Endothelial cell (in vitro differentiated cells): ENCODE measurements at regions not wholly inside any gene's neighbourhood (a gene's known extent, or its start where the extent isn't known, plus 50 kb on each side); places are given as distances from the start of the nearest gene placed in this dataset.

Experiments
- DNase-seq: peaks from one replicate; pipeline ENCODE4 v3.0.0; 2021; ENCODE audit warnings: low spot score
- H3K27ac Mint-ChIP-seq: one replicate; pipeline ENCODE4 v1.8.0; 2021; ENCODE audit warnings: mixed read lengths, inconsistent platforms; ENCODE audit not compliant: unreplicated experiment
- H3K27me3 Mint-ChIP-seq: one replicate; pipeline ENCODE4 v1.8.0; 2021; ENCODE audit warnings: mild to moderate bottlenecking, moderate library complexity, mixed read lengths, inconsistent platforms; ENCODE audit not compliant: unreplicated experiment
- H3K36me3 Mint-ChIP-seq: one replicate; pipeline ENCODE4 v1.8.0; 2021; ENCODE audit warnings: mild to moderate bottlenecking, low read depth, mixed read lengths, inconsistent platforms; ENCODE audit not compliant: unreplicated experiment
- H3K4me1 Mint-ChIP-seq: one replicate; pipeline ENCODE4 v1.8.0; 2021; ENCODE audit warnings: mild to moderate bottlenecking, mixed read lengths, inconsistent platforms; ENCODE audit not compliant: unreplicated experiment
- H3K4me3 Mint-ChIP-seq: one replicate; pipeline ENCODE4 v1.8.0; 2021; ENCODE audit warnings: mild to moderate bottlenecking, mixed read lengths, inconsistent platforms; ENCODE audit not compliant: unreplicated experiment
- H3K9me3 Mint-ChIP-seq: one replicate; pipeline ENCODE4 v1.8.0; 2021; ENCODE audit warnings: mixed read lengths, inconsistent platforms; ENCODE audit not compliant: unreplicated experiment
- TF ChIP-seq, protein P1 (sequence below): fragments of 200-600 bp; sonication (generic); IDR thresholded peaks from one replicate; pipeline ENCODE4 v1.5.0; 2021; ENCODE audit warnings: antibody characterized with exemption; ENCODE audit not compliant: unreplicated experiment

GRCh38 chr2:228611171-228611570, 429.7 kb upstream of the SPHKAP start:
- TF ChIP-seq, protein P1, sequence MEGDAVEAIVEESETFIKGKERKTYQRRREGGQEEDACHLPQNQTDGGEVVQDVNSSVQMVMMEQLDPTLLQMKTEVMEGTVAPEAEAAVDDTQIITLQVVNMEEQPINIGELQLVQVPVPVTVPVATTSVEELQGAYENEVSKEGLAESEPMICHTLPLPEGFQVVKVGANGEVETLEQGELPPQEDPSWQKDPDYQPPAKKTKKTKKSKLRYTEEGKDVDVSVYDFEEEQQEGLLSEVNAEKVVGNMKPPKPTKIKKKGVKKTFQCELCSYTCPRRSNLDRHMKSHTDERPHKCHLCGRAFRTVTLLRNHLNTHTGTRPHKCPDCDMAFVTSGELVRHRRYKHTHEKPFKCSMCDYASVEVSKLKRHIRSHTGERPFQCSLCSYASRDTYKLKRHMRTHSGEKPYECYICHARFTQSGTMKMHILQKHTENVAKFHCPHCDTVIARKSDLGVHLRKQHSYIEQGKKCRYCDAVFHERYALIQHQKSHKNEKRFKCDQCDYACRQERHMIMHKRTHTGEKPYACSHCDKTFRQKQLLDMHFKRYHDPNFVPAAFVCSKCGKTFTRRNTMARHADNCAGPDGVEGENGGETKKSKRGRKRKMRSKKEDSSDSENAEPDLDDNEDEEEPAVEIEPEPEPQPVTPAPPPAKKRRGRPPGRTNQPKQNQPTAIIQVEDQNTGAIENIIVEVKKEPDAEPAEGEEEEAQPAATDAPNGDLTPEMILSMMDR, result no peak
- Mint-ChIP-seq H3K27ac (no peak overlapping the region), H3K27me3 (no peaks in the 10 kb centered on the region), H3K9me3 (no peaks in the 10 kb centered on the region), H3K36me3 (no peaks in the 10 kb centered on the region), H3K4me3 (no peak overlapping the region), H3K4me1 (no peaks in the 10 kb centered on the region)
- DNase-seq, result no peak

DNA sequence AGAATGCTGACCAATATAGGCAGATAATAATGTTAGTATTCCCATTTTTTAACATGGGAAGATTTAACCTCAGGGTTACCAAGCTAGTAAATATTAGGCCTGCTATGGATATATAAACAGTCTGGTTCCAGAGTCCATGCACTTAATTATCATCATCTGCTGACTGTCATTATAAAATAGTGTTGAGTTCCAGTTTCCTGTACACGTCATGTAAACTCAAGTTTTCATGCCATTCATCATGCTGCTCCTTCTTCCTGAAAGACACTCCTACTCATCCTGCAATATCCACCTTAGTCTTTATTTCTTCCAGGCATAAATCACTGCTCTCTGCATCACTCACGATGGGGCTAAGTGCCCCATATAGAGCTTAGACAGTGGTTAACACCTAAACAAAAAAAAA, 420.8 kb upstream of the SPHKAP start:
- H3K27me3 Mint-ChIP-seq, result no peaks in the 10 kb centered on the region
- no peak overlapping the region for H3K4me3 Mint-ChIP-seq
- TF ChIP-seq, protein P1, result no peak
- no peaks in the 10 kb centered on the region for H3K9me3 Mint-ChIP-seq
- DNase-seq, result no peak
- H3K4me1 Mint-ChIP-seq, result peaks cover 16% of the 10 kb centered on the region
- H3K27ac Mint-ChIP-seq, result no peak overlapping the region
- H3K36me3 Mint-ChIP-seq, result no peaks in the 10 kb centered on the region

- no peaks in the 10 kb centered on the region for H3K27me3 Mint-ChIP-seq
- DNase-seq, result no peak
- no peak overlapping the region for H3K4me3 Mint-ChIP-seq
- TF ChIP-seq, protein P1, result no peak
- peak overlapping the region; percentile 97 for H3K27ac Mint-ChIP-seq
- H3K9me3 Mint-ChIP-seq, result no peaks in the 10 kb centered on the region
- peaks cover 22% of the 10 kb centered on the region for H3K4me1 Mint-ChIP-seq
- H3K36me3 Mint-ChIP-seq, result no peaks in the 10 kb centered on the region
Observed at GRCh38 chr2:228600265-228600664, 418.8 kb upstream of the SPHKAP start.

GRCh38 chr2:228599781-228600180, 418.3 kb upstream of the SPHKAP start:
- H3K4me3 Mint-ChIP-seq, result no peak overlapping the region
- H3K9me3 Mint-ChIP-seq, result no peaks in the 10 kb centered on the region
- TF ChIP-seq, protein P1, result no peak
- no peak for DNase-seq
- H3K27me3 Mint-ChIP-seq, result no peaks in the 10 kb centered on the region
- H3K4me1 Mint-ChIP-seq, result peaks cover 24% of the 10 kb centered on the region
- H3K27ac Mint-ChIP-seq, result peak overlapping the region; percentile 97
- H3K36me3 Mint-ChIP-seq, result no peaks in the 10 kb centered on the region

- Mint-ChIP-seq H3K36me3 (no peaks in the 10 kb centered on the region), H3K27ac (peak overlapping the region; percentile 97), H3K9me3 (no peaks in the 10 kb centered on the region)
Observed at GRCh38 chr2:228599297-228599696, 417.8 kb upstream of the SPHKAP start.

More at GRCh38 chr2:228599297-228599696, 417.8 kb upstream of the SPHKAP start:
- DNase-seq, result peak; percentile 7
- TF ChIP-seq, protein P1, result no peak
- peaks cover 24% of the 10 kb centered on the region for H3K4me1 Mint-ChIP-seq
- no peak overlapping the region for H3K4me3 Mint-ChIP-seq
- H3K27me3 Mint-ChIP-seq, result no peaks in the 10 kb centered on the region
